Small intestine (tissue), 7 donors: ENCODE measurements at regions not wholly inside any gene's neighbourhood (a gene's known extent, or its start where the extent isn't known, plus 50 kb on each side); places are given as distances from the start of the nearest gene placed in this dataset.

Experiments
- DNase-seq, 2 donors: peaks; one replicate each; pipeline versions ENCODE4 v3.0.0 to v3.0.0-alpha.2; 2013
- FAIRE-seq: peaks from 2 replicates; lab custom pipeline; 2012; peaks lifted over from hg19 to GRCh38; lab: Jason Lieb, UNC
- H3K27ac ChIP-seq, 3 donors: one replicate each; pipeline ENCODE4 v1.5.1; 2013; ENCODE audit warnings: low read length in 2 of 3, mild to moderate bottlenecking in 2 of 3, control low read depth in 1 of 3, inconsistent platforms in 1 of 3, low read depth in 1 of 3, moderate library complexity in 1 of 3
- H3K27me3 ChIP-seq, 3 donors: one replicate each; pipeline ENCODE4 v1.6.1; 2013; ENCODE audit warnings: low read length in 3 of 3, inconsistent platforms in 1 of 3; ENCODE audit not compliant: control insufficient read depth in 3 of 3, insufficient read depth in 3 of 3
- H3K36me3 ChIP-seq, 3 donors: one replicate each; pipeline ENCODE4 v1.6.1; 2013; ENCODE audit warnings: low read length in 3 of 3, inconsistent platforms in 1 of 3, low read depth in 1 of 3, mild to moderate bottlenecking in 1 of 3, moderate library complexity in 1 of 3; ENCODE audit not compliant: control insufficient read depth in 3 of 3, insufficient read depth in 2 of 3
- H3K4me1 ChIP-seq, 3 donors: one replicate each; pipeline ENCODE4 v1.6.1; 2013; ENCODE audit warnings: low read length in 2 of 3, inconsistent platforms in 1 of 3, low read depth in 1 of 3, mild to moderate bottlenecking in 1 of 3, moderate library complexity in 1 of 3; ENCODE audit not compliant: control insufficient read depth in 3 of 3, insufficient read depth in 2 of 3
- H3K4me3 ChIP-seq, 3 donors: one replicate each; pipeline ENCODE4 v1.5.1; 2013; ENCODE audit warnings: low read length in 3 of 3, control low read depth in 1 of 3, inconsistent platforms in 1 of 3, low read depth in 1 of 3, mild to moderate bottlenecking in 1 of 3, moderate library complexity in 1 of 3
- H3K9me3 ChIP-seq, 2 donors: one replicate each; pipeline ENCODE4 v1.6.1; 2013; ENCODE audit warnings: low read depth in 1 of 2, low read length in 1 of 2; ENCODE audit not compliant: control insufficient read depth in 2 of 2, insufficient read depth in 1 of 2
- WGBS, 3 donors: extraction: QIAGEN DNeasy Blood & Tissue Kit; methylation state at CpG; one replicate each; pipeline ENCODE4 v1.1.7; 2013; 5-methylcytosine and 5-hydroxymethylcytosine counted together
- donor health status: healthy with polysubstance abuse.
- donor health status: control.
- donor health status: control.
- donor health status: Bipolar disorder and iron deficiency.
- donor health status: healthy.

- no peak for FAIRE-seq
- Histone ChIP-seq H3K27ac (no peak overlapping the region), H3K4me3 (no peak overlapping the region), H3K9me3 (peaks cover 0 to 4% of the 10 kb centered on the region in 2 donors), H3K4me1 (no peaks in the 10 kb centered on the region), H3K36me3 (no peaks in the 10 kb centered on the region), H3K27me3 (no peaks in the 10 kb centered on the region)
- 48 to 83% (median 79%) methylated on average over 2 of the region's 2 CpGs for WGBS, 3 donors
- DNase-seq, result no peak
Measured at GRCh38 chrX:140172401-140172800, 207.1 kb upstream of the CXorf66 start.

- H3K9me3 ChIP-seq, result peaks cover 0 to 4% of the 10 kb centered on the region in 2 donors
- H3K4me1 ChIP-seq, result no peaks in the 10 kb centered on the region
- H3K36me3 ChIP-seq, result no peaks in the 10 kb centered on the region
- DNase-seq (no peak), FAIRE-seq (no peak)
- H3K4me3 ChIP-seq, result no peak overlapping the region
- no peaks in the 10 kb centered on the region for H3K27me3 ChIP-seq
- 39 to 57% (median 45%) methylated on average over 2 of the region's 2 CpGs for WGBS, 3 donors
- no peak overlapping the region for H3K27ac ChIP-seq
Measured at GRCh38 chrX:140167551-140167950, 202.2 kb upstream of the CXorf66 start.

GRCh38 chrX:140165849-140166248 is 200.5 kb upstream of the CXorf66 start:
- H3K4me3 ChIP-seq, result no peak overlapping the region
- no peaks in the 10 kb centered on the region for H3K36me3 ChIP-seq
- FAIRE-seq (no peak), DNase-seq (no peak)
- WGBS, 3 donors, result 82 to 100% (median 89%) methylated on average over 1 of the region's 1 CpG
- H3K27me3 ChIP-seq, result no peaks in the 10 kb centered on the region
- no peak overlapping the region for H3K27ac ChIP-seq
- H3K4me1 ChIP-seq, result no peaks in the 10 kb centered on the region
- H3K9me3 ChIP-seq, result no peaks in the 10 kb centered on the region

DNA sequence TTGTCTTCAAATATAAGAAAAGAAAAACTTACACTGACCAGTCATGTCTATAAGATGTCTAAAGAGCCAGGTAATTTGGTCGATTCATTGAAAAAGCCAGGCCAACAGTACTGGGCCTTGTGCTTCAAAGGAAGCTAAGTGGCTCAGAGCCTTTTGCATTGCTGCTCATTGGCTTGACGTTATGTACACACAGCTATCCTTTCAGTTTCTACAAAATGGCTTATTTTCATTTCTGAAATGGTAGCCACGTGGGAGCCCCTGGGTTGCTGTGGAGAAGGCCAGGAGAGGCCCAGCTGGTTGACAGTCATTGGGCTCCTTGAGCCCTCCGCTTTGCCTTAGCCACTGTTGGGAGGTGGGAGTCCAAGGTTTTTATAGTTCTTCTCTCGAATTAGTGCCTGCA is 199.1 kb upstream of the CXorf66 start:
- H3K36me3 ChIP-seq, result no peaks in the 10 kb centered on the region
- no peaks in the 10 kb centered on the region for H3K27me3 ChIP-seq
- H3K27ac ChIP-seq, result no peak overlapping the region
- 39 to 58% (median 42%) methylated on average over 5 of the region's 5 CpGs for WGBS, 3 donors
- no peak for FAIRE-seq
- no peak for DNase-seq
- no peaks in the 10 kb centered on the region for H3K9me3 ChIP-seq
- no peak overlapping the region for H3K4me3 ChIP-seq
- no peaks in the 10 kb centered on the region for H3K4me1 ChIP-seq

DNA sequence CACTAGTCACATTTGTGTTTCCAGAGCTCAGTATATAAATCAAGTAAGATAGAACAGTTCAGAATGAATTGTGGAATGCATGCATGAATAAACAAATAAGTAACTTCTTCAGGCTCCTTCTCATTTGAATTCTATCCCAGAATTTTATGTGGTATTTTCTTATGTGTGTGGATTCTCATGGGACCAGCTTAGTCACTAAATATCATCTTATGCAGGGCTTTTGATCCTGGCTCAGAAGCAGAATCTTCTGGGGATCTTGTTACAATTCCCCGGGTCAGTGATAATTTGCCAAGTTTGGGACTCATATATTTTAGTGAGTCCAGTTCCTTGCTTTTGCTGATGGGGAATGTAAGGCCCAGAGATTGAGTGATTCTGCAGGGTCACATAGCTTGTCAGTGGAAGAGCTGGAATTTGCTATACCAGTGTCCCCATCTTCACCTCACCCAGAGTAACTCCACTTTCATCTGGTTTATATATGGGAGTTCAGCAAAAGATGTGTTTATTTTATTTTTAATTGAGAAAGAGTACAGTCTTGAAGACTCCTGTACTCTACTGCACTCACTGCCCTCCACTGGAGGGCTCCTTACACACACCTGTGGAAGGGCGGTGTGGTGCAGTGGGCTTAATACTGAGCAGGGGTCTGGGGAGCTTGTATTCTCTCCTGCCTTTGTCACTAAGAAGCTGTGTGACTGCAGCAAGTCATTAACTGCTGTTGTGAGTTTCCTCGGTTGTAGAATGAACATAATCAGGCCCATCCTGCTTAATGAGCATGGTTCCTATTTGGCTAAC is 198.2 kb upstream of the CXorf66 start:
- Histone ChIP-seq H3K27me3 (no peaks in the 10 kb centered on the region), H3K27ac (no peak overlapping the region), H3K9me3 (no peaks in the 10 kb centered on the region), H3K4me3 (no peak overlapping the region), H3K36me3 (no peaks in the 10 kb centered on the region), H3K4me1 (no peaks in the 10 kb centered on the region)
- DNase-seq (no peak), FAIRE-seq (no peak)
- 63 to 83% (median 79%) methylated on average over 3 of the region's 3 CpGs for WGBS, 3 donors

GRCh38 chrX:140157611-140158010 is 192.3 kb upstream of the CXorf66 start:
- Histone ChIP-seq H3K27me3 (no peaks in the 10 kb centered on the region), H3K9me3 (no peaks in the 10 kb centered on the region), H3K4me3 (no peak overlapping the region), H3K36me3 (no peaks in the 10 kb centered on the region), H3K4me1 (no peaks in the 10 kb centered on the region), H3K27ac (no peak overlapping the region)
- no peak for FAIRE-seq
- no peak for DNase-seq
- WGBS, 3 donors, result 22 to 37% (median 33%) methylated on average over 4 of the region's 4 CpGs

GRCh38 chrX:140157143-140157542 is 191.8 kb upstream of the CXorf66 start:
- DNase-seq (no peak), FAIRE-seq (no peak)
- Histone ChIP-seq H3K4me1 (no peaks in the 10 kb centered on the region), H3K4me3 (no peak overlapping the region), H3K27ac (no peak overlapping the region), H3K27me3 (no peaks in the 10 kb centered on the region), H3K9me3 (no peaks in the 10 kb centered on the region), H3K36me3 (no peaks in the 10 kb centered on the region)
- WGBS, 3 donors, result 35 to 54% (median 37%) methylated on average over 2 of the region's 2 CpGs

- Histone ChIP-seq H3K4me1 (no peaks in the 10 kb centered on the region), H3K27ac (no peak overlapping the region), H3K36me3 (no peaks in the 10 kb centered on the region), H3K9me3 (no peaks in the 10 kb centered on the region), H3K4me3 (no peak overlapping the region), H3K27me3 (no peaks in the 10 kb centered on the region)
- no peak for FAIRE-seq
- no peak for DNase-seq
- 81 to 83% (median 82%) methylated on average over 4 of the region's 4 CpGs for WGBS, 3 donors
Measured at GRCh38 chrX:140151316-140151715, 186.0 kb upstream of the CXorf66 start.

- Histone ChIP-seq H3K27me3 (no peaks in the 10 kb centered on the region), H3K36me3 (no peaks in the 10 kb centered on the region), H3K4me1 (no peaks in the 10 kb centered on the region), H3K9me3 (no peaks in the 10 kb centered on the region), H3K27ac (no peak overlapping the region), H3K4me3 (no peak overlapping the region)
- no peak for DNase-seq
- FAIRE-seq, result no peak
Measured at GRCh38 chrX:140149761-140150160, 184.4 kb upstream of the CXorf66 start.
